CD4-positive, alpha-beta T cell treated with Interleukin-17A for 1 hour (primary cell): ENCODE measurements at regions not wholly inside any gene's neighbourhood (a gene's known extent, or its start where the extent isn't known, plus 50 kb on each side); places are given as distances from the start of the nearest gene placed in this dataset.

Source experiments
- DNase-seq: peaks from one replicate; pipeline ENCODE4 v3.0.0-alpha.2; 2020

GRCh38 chr2:52194342-52194741 is 1162.4 kb upstream of the NRXN1 start:
- no peak for DNase-seq

- DNase-seq: no peak
Measured at GRCh38 chr2:52193804-52194203, 1161.9 kb upstream of the NRXN1 start.

- DNase-seq: no peak
Measured at GRCh38 chr2:52192656-52193055, 1160.7 kb upstream of the NRXN1 start.

DNA sequence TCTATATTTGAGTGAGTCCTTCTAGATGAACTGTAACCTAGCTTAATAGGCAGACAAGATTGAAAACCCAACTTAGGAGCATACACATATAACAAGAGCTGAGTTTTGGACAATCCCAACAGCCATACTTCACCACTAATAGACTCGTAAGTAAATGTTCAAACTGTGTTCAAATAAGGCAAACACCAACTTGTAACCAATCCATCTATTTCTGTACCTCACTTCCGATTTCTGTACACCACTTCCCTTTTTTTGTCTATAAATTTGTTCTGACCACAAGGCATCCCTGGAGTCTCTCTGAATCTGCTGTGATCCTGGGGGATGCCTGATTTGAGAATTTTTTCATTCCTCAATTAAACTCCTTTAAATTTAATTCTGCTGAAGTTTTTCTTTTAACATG is 1149.1 kb upstream of the NRXN1 start:
- no peak for DNase-seq

- no peak for DNase-seq
Measured at GRCh38 chr2:52178845-52179244, 1146.9 kb upstream of the NRXN1 start.

DNA sequence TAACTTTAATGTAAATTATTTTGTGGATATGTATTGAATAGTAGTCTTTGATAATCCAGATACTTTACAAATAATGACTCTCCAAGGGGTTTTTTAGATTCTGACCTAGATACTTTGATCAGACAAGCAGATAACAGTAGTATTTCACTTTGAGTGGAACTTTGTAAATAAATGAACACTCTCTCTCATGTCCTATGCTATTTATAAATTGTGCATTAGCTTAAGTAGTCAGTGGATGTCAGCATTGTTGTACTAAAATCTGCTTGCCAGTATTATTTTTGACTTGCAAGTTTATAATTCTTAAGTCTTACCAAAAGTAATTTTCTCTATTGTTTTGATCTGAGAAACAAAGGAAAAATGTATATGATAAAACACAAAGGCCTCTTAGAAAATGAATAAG is 1113.1 kb upstream of the NRXN1 start:
- no peak for DNase-seq

DNA sequence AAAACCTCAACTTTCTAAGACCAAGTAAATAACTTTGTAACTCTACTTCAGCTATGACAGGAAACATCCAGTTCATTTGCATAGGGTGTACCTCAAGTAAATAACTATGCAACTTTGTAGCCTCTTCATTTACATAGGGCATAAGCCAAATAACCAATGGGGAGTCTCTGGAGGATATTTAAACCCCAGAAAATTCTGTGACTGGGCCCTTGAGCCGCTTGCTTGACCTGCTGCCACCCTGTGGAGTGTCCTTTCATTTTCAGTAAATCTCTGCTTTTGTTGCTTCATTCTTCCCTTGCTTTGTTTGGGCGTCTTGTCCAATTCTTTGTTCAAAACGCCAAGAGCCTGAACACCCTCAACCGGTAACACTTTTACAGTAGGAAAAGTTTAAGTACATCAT is 1112.7 kb upstream of the NRXN1 start:
- DNase-seq: no peak

GRCh38 chr2:52141076-52141475 is 1109.1 kb upstream of the NRXN1 start:
- no peak for DNase-seq

- DNase-seq: no peak
Measured at GRCh38 chr2:52139241-52139640, 1107.3 kb upstream of the NRXN1 start.

DNA sequence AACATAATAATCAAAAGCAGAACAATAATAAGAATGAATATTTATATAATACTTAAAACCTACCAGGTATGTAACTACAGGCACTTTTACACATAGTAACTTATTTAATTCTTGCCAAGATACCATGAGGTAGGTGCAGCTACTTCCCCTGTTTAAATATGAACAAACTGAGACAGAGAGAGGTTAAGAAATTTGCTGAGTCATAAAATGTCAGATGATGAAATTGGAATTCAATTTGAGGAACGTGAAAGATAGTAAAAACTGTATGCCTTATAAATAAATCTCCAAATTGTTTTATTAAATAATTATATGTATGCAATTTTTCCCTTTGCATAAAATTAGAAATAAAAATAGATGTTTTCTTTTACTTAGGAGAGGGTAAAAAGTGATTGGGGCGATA is 1103.3 kb upstream of the NRXN1 start:
- no peak for DNase-seq

DNA sequence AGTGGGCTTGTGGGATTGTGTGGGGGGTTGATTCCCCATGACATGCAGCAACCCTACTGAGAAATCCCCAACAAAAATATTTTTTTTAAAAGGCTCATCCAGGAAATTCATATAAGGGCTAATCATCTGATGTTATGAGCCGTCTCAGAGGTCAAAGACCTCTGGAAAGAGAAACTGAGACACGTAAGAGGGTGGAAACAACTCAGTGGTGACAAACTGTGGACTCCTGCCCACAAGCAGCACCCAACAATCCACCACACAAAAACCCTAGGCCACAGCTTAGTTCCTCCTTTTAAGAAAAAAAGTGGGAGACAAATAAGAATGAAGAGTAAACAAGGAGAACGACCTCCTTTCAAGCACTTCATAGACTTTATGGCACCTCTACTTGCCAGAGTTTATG is 1096.1 kb upstream of the NRXN1 start:
- no peak for DNase-seq

DNA sequence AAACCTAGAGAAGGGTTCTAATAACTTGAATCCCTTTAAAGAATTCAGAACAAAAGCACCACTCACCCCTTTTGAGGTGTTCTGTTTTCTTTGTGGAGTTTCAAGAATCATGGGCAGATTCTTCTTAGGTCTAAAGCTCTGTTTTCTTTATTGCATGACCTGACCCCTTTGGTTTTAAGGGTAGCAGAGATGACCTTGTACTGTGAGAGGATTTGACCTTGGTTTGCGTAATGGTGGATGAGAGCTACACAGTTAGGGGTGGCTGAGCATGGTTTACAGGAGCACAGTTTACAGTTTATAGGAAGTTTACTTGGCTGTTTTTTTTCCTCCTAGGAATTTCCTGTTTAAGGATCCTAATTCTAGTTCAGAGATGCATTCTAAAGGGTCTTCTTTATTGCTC is 1095.6 kb upstream of the NRXN1 start:
- DNase-seq: no peak

GRCh38 chr2:52117299-52117698 is 1085.4 kb upstream of the NRXN1 start:
- no peak for DNase-seq

DNA sequence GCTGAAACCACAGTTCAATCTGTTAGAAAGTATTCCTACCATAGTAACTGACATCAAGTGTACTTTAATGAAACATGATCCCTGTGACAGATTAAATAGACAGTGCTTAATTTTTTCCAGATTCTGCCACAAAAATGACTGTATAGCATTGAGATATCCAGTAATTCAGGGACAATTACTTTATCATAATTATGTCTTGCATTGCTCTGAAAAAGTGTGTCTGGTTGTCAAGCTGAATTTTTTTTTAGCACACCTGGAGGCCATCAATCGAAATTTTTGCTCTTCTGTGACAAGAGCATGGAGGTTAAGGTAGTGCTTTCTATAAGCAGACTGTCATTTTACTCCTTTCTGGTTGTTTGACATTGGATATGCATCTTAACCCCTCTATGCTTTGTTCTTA is 1083.8 kb upstream of the NRXN1 start:
- no peak for DNase-seq

DNA sequence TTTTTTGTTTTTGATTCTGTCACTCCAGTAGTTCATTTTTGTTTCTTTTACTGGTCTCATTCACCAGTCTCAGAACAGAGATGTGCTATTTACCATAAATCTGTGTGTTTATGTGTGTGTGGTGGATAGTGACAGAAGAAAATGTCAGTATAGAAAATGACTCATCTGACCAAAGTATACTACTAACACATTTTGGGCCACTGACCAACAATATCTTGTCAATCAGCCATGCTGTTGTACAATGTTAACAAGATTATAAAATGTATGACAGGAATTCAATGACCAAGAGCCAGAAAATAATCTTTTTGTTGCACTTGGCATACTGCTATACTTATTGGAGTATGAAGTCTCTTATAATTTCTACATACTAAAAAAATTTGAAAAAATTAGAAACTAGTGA is 1081.4 kb upstream of the NRXN1 start:
- no peak for DNase-seq

GRCh38 chr2:52112141-52112540 is 1080.2 kb upstream of the NRXN1 start:
- DNase-seq: no peak

GRCh38 chr2:52107124-52107523 is 1075.2 kb upstream of the NRXN1 start:
- no peak for DNase-seq

DNA sequence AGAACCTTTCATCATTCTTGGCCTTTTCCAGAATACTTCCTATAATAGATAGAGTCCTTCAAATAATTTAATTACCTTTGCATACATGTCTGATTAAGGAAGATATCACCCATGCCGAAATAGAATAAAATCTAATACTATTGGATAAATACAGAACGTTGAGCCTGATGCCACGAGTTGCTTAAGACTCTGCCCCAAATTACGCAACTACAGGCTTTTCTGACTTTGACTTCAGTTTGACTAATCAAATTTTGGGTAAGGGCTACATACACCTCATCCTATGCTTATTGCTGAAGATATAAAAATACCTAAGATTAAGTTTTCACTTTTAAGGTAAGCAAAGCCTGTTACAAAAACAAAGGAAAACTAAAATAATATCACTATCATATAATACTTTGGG is 1065.1 kb upstream of the NRXN1 start:
- DNase-seq: no peak

DNA sequence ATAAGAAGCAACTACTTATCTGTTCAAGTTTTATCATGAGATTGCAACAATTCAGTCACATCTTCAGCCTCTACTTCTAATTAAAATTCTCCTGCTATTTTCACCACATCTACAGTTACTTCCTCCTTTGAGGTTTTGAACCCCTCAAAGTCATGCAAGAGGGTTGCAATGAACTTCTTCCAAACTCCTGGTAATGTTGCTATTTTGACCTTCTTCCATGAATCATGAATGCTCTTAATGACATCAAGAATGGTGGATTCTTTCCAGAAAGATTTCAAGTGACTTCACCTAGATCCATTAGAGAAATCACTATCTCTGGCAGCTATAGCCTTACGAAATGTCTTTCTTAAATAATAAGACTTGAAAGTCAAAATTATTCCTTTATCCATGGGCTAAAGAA is 1052.8 kb upstream of the NRXN1 start:
- no peak for DNase-seq

DNA sequence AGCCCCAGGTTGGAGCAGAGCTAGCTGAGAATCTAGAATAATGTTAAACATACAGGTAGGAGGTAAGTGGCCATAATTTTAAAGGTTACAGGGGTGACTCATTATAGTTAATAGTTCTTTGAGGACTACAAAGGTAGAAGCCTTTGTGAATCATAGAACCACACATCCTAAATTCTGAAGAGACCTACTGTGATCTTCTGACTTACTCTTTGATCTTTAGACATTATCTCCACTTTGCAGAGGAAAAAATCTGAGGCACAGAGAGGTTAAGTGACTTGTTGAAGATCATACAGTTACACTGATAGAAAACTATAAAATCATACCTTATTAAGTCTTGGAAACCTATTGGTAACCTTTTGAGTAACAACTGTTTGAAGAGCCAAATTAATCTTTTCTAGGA is 1051.3 kb upstream of the NRXN1 start:
- no peak for DNase-seq

DNA sequence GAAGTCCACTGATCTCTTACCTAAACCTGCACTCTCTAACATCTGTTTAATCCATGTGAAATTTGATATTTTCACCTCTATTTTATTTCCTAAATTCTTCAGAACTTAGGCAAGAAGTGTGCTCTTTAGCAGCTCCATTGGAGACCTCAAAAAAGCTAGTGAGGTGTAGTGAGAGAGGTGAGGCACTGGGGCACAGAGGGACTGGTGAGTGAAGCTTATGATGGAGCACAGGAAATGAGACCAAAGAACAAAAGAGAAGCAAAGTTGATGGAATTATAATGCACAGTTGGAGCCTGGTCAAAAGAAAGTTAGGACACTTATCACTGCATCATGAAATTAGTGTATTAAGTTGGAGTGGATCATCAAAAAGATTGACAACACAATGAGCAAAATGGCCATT is 1050.7 kb upstream of the NRXN1 start:
- DNase-seq: no peak

GRCh38 chr2:52079602-52080001 is 1047.7 kb upstream of the NRXN1 start:
- no peak for DNase-seq

DNA sequence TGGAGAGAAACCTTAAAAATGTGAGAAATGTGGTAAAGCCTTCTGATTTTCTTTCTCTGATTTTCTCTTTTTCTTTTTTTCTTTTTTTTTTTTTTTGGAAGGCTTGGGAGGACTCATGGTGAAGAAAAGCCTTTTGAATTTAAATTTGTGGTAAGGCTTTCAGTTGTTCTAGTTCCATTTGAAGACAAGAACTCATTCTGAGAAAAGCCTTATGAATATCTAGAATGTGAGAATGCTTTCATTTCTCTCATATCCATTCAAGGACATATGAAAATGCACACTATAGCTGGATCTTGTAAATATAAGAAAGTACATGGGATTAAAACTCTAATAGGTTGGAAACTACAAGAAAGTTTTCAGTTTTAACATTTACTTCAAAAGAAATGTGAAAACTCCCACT is 1045.2 kb upstream of the NRXN1 start:
- no peak for DNase-seq

GRCh38 chr2:52074130-52074719 is 1042.3 kb upstream of the NRXN1 start:
- DNase-seq: no peak

DNA sequence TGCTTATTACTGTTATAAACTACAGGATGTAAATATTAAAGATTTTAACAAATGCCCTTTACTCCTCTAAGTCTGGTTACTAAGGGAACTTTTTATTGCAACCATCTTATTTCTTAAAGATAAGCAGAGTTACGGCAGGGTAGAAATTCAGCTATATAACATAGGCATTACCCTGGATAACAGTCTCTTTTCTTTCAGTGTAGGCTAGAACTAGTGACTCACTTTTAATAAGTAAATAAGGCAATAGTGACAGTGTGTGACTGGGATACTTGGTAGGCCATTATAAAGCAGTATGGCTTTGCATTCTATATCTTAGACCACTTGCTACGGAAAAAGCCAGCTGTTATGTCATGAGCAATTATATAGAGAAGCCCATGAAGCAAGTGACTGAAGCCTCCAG is 1041.0 kb upstream of the NRXN1 start:
- DNase-seq: no peak

DNA sequence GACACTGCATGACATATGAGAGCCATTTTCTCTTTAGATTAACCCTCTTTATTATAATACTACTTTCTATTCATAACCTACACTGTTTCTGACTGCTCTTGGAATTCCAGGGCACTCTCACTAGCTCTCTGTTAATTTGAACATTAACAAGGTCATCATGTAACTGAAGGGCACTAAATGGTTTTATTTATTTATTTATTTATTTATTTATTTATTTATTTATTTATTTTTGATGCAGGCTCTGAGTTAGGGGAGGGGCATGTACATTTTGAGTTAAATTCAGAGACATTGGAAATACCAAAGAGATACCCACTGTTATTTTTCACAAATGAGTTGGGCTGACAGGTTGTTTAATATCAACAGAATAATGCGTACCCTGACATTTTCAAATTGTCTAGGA is 1038.7 kb upstream of the NRXN1 start:
- DNase-seq: no peak
